OCI-LY1 (cell line): ENCODE measurements at regions not wholly inside any gene's neighbourhood (a gene's known extent, or its start where the extent isn't known, plus 50 kb on each side); places are given as distances from the start of the nearest gene placed in this dataset.

ENCODE experiments used
- H2AFZ ChIP-seq: fragments of 200-600 bp; sonication (generic), shearing (Covaris generic); 2 replicates; pipeline ENCODE4 v1.6.0; 2014; ENCODE audit warnings: antibody characterized with exemption, mild to moderate bottlenecking, low read length
- H3F3A ChIP-seq: fragments of 200-600 bp; sonication (generic), shearing (Covaris generic); 2 replicates; pipeline ENCODE4 v1.6.0; 2014; ENCODE audit warnings: mild to moderate bottlenecking, antibody characterized with exemption, low read length, moderate library complexity; ENCODE audit not compliant: insufficient read depth
- H3K27ac ChIP-seq: fragments of 200-600 bp; sonication (generic); 2 replicates; pipeline ENCODE4 v1.5.1; 2014; ENCODE audit warnings: low read length, mixed run types, mild to moderate bottlenecking, low read depth; ENCODE audit not compliant: poor library complexity, severe bottlenecking
- H3K27me3 ChIP-seq: fragments of 200-600 bp; sonication (generic); 2 replicates; pipeline ENCODE4 v1.6.0; 2014; ENCODE audit warnings: antibody characterized with exemption, mild to moderate bottlenecking, low read length, moderate library complexity; ENCODE audit not compliant: insufficient read depth
- H3K36me3 ChIP-seq: fragments of 200-600 bp; sonication (generic); 2 replicates; pipeline ENCODE4 v1.6.1; 2014; ENCODE audit warnings: mild to moderate bottlenecking, antibody characterized with exemption, low read length, moderate library complexity, mixed read lengths; ENCODE audit not compliant: insufficient read depth
- H3K4me1 ChIP-seq: fragments of 200-600 bp; sonication (generic); 2 replicates; pipeline ENCODE4 v1.5.1; 2014; ENCODE audit warnings: mild to moderate bottlenecking, low read length, moderate library complexity; ENCODE audit not compliant: insufficient read depth, severe bottlenecking
- H3K4me2 ChIP-seq: fragments of 200-600 bp; sonication (generic), shearing (Covaris generic); 2 replicates; pipeline ENCODE4 v1.6.1; 2014; ENCODE audit warnings: low read length
- H3K4me3 ChIP-seq: fragments of 200-600 bp; sonication (generic); 2 replicates; pipeline ENCODE4 v1.5.1; 2014; ENCODE audit warnings: low read length, low read depth, mild to moderate bottlenecking, mixed read lengths; ENCODE audit not compliant: poor library complexity, severe bottlenecking
- H3K79me2 ChIP-seq: fragments of 200-600 bp; shearing (Covaris generic); 2 replicates; pipeline ENCODE4 v1.6.1; 2016; ENCODE audit warnings: mixed run types, low read length, mixed read lengths; ENCODE audit not compliant: insufficient read depth
- H3K9ac ChIP-seq: fragments of 200-600 bp; sonication (generic), shearing (Covaris generic); 2 replicates; pipeline ENCODE4 v1.6.1; 2014; ENCODE audit warnings: mild to moderate bottlenecking, low read length, mixed read lengths
- H3K9me2 ChIP-seq: fragments of 200-600 bp; sonication (generic), shearing (Covaris generic); 2 replicates; pipeline ENCODE4 v1.6.1; 2014; ENCODE audit warnings: low read depth, mild to moderate bottlenecking, low read length, mixed read lengths
- H3K9me3 ChIP-seq: fragments of 200-600 bp; shearing (Covaris generic); 2 replicates; pipeline ENCODE4 v1.6.1; 2014; ENCODE audit warnings: low read length, mixed read lengths
- H4K20me1 ChIP-seq: fragments of 200-600 bp; sonication (generic), shearing (Covaris generic); 2 replicates; pipeline ENCODE4 v1.6.0; 2016; ENCODE audit warnings: mild to moderate bottlenecking, low read length; ENCODE audit not compliant: insufficient read depth
- EZH2 ChIP-seq: fragments of 200-600 bp; sonication (generic), shearing (Covaris generic); IDR thresholded peaks from 2 replicates; pipeline ENCODE4 v1.8.0; 2017; ENCODE audit warnings: borderline replicate concordance, mixed run types, mild to moderate bottlenecking, antibody characterized with exemption, low read length, moderate library complexity, mixed read lengths
- TF ChIP-seq, protein P1 (sequence below): fragments of 200-600 bp; sonication (generic), shearing (Covaris generic); IDR thresholded peaks from 2 replicates; pipeline ENCODE4 v1.5.1; 2017; ENCODE audit warnings: mild to moderate bottlenecking, antibody characterized with exemption, low read length, moderate library complexity, mixed read lengths

DNA sequence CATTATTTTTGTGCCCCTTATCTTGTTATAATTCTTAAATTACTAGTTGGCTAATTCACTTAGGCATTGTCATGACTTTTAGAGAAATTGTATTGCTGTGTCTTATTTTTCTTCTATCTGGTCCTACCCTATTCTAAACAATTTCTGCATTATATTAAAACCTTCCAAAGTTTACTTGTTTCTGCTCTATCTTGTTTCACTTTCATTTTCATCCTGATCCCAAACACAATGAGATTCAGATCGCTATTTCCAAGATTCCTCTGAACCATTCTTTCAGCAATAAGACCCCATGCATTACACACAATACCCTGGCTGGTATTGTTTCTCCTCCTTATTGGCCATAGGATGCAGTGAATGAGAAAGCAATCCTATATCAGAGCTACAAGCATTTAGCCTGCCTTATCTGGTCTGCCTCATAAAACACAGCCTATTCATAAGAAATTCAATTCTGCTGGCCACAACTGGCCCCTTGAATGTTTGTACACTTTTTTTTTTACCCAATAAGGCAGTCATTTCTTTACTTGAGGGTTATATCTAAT is 69.9 kb upstream of the POU3F2 start:
- H3K79me2 ChIP-seq = no peaks in the 10 kb centered on the region
- no peaks in the 10 kb centered on the region for H3K9me3 ChIP-seq
- no peaks in the 10 kb centered on the region for H4K20me1 ChIP-seq
- H3F3A ChIP-seq = no peaks in the 10 kb centered on the region
- H3K9me2 ChIP-seq = no peaks in the 10 kb centered on the region
- H2AFZ ChIP-seq = no peak overlapping the region
- no peak overlapping the region for H3K4me2 ChIP-seq
- H3K4me3 ChIP-seq = no peak overlapping the region
- no peaks in the 10 kb centered on the region for H3K36me3 ChIP-seq
- no peak overlapping the region for H3K27ac ChIP-seq
- no peaks in the 10 kb centered on the region for H3K4me1 ChIP-seq
- H3K9ac ChIP-seq = no peak overlapping the region
- no peaks in the 10 kb centered on the region for H3K27me3 ChIP-seq
- no peak for TF ChIP-seq EZH2
- TF ChIP-seq, protein P1, sequence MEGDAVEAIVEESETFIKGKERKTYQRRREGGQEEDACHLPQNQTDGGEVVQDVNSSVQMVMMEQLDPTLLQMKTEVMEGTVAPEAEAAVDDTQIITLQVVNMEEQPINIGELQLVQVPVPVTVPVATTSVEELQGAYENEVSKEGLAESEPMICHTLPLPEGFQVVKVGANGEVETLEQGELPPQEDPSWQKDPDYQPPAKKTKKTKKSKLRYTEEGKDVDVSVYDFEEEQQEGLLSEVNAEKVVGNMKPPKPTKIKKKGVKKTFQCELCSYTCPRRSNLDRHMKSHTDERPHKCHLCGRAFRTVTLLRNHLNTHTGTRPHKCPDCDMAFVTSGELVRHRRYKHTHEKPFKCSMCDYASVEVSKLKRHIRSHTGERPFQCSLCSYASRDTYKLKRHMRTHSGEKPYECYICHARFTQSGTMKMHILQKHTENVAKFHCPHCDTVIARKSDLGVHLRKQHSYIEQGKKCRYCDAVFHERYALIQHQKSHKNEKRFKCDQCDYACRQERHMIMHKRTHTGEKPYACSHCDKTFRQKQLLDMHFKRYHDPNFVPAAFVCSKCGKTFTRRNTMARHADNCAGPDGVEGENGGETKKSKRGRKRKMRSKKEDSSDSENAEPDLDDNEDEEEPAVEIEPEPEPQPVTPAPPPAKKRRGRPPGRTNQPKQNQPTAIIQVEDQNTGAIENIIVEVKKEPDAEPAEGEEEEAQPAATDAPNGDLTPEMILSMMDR = no peak

DNA sequence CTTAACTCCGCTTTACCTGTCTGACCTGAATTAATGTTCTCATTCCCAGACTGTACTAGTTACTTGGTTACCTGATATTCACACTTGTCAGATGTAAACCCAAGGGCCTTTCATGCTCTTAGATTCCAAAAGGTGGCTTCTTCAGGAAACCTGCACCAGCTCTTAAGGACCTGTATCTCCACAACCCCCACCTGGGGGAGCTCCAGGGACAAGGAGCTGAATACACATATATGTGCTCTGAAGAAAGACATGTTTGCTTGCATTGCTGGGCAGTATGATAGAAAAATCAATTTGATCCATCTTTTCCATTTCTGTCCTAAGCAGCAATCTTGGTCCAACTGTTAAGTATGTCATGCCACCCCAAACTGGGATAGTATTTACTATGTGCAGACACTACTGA is 64.8 kb upstream of the POU3F2 start:
- H3K27me3 ChIP-seq = no peaks in the 10 kb centered on the region
- no peaks in the 10 kb centered on the region for H3K79me2 ChIP-seq
- H4K20me1 ChIP-seq = no peaks in the 10 kb centered on the region
- no peaks in the 10 kb centered on the region for H3F3A ChIP-seq
- H3K9me2 ChIP-seq = no peaks in the 10 kb centered on the region
- no peaks in the 10 kb centered on the region for H3K9me3 ChIP-seq
- H3K27ac ChIP-seq = no peak overlapping the region
- TF ChIP-seq EZH2 = no peak
- TF ChIP-seq, protein P1 = peak; percentile 28; the same call in 1 of the 2 replicates
- no peak overlapping the region for H3K9ac ChIP-seq
- no peaks in the 10 kb centered on the region for H3K4me1 ChIP-seq
- H3K4me2 ChIP-seq = no peak overlapping the region
- H3K36me3 ChIP-seq = no peaks in the 10 kb centered on the region
- H3K4me3 ChIP-seq = no peak overlapping the region
- no peak overlapping the region for H2AFZ ChIP-seq

DNA sequence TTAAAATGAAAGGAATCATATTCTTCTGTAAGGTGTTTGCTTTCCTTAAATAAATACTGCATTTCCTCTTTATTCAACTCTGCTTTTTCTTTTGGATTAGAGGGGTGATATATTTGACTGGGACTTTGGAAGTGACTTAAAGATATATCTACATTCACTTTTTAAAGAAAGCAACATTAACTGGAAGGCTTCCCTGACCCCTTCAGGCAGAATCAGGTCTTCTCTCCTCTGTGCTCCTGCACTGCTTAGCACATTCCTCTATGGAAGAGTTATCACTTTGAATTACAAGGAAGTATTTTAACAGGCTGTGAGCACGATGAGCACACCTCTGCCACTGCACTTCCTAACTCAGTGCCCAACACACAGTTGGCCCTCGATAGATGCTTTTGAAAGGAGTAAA is 59.2 kb upstream of the POU3F2 start:
- no peaks in the 10 kb centered on the region for H3K36me3 ChIP-seq
- no peak overlapping the region for H3K27ac ChIP-seq
- no peak for TF ChIP-seq EZH2
- TF ChIP-seq, protein P1 = no peak
- H3K9me2 ChIP-seq = no peaks in the 10 kb centered on the region
- no peaks in the 10 kb centered on the region for H3K4me1 ChIP-seq
- H3F3A ChIP-seq = no peaks in the 10 kb centered on the region
- H4K20me1 ChIP-seq = no peaks in the 10 kb centered on the region
- H3K9ac ChIP-seq = no peak overlapping the region
- no peaks in the 10 kb centered on the region for H3K9me3 ChIP-seq
- no peaks in the 10 kb centered on the region for H3K27me3 ChIP-seq
- no peak overlapping the region for H3K4me3 ChIP-seq
- no peak overlapping the region for H2AFZ ChIP-seq
- H3K79me2 ChIP-seq = no peaks in the 10 kb centered on the region
- H3K4me2 ChIP-seq = no peak overlapping the region
